A549 (cell line): ENCODE measurements at regions not wholly inside any gene's neighbourhood (a gene's known extent, or its start where the extent isn't known, plus 50 kb on each side); places are given as distances from the start of the nearest gene placed in this dataset.

Source experiments
- ATAC-seq, 2 experiments: fragments of 200-7000 bp in 1 of 2; fragments of >200 bp in 1 of 2; cut with Nextera tagmentation in 1 of 2; cut with Tn5 transposase in 1 of 2; 3 replicates each; pipeline versions ENCODE4 v1.8.0 to v1.9.1; 2018 to 2020; ENCODE audit warnings: mild to moderate bottlenecking in 1 of 2, moderate library complexity in 1 of 2
- CTCF ChIA-PET: fragments of 300-600 bp; sonication (Branson Sonifier 250); formaldehyde crosslinking; extraction: SDS; loops from one replicate; lab custom pipeline; 2021; ENCODE audit warnings: antibody characterized with exemption, inconsistent platforms; lab: Yijun Ruan, JAX
- POLR2A ChIA-PET: fragments of 350-600 bp; formaldehyde crosslinking; extraction: SDS; loops from one replicate; lab custom pipeline; 2021; ENCODE audit warnings: antibody characterized with exemption, inconsistent platforms; lab: Yijun Ruan, JAX
- DNase-seq, 2 experiments: peaks; one replicate each; pipeline versions ENCODE4 v3.0.0 to v3.0.0-alpha.2; 2011 to 2016; ENCODE audit warnings: low read depth in 1 of 2, low spot score in 1 of 2
- FAIRE-seq: peaks from 2 replicates; lab custom pipeline; 2011; peaks lifted over from hg19 to GRCh38; lab: Jason Lieb, UNC
- H3K27ac ChIP-seq, 2 experiments: fragments of >200 bp; sonication (Bioruptor Twin); formaldehyde crosslinking; 3 replicates each; pipeline ENCODE4 v1.5.1; 2016 to 2017
- H3K4me1 ChIP-seq: fragments of >200 bp; sonication (Bioruptor Twin); formaldehyde crosslinking; 3 replicates; pipeline ENCODE4 v1.6.1; 2016
- H3K4me2 ChIP-seq: fragments of >200 bp; sonication (Bioruptor Twin); formaldehyde crosslinking; 3 replicates; pipeline ENCODE4 v1.6.1; 2016
- H3K4me3 ChIP-seq: fragments of >200 bp; sonication (Bioruptor Twin); formaldehyde crosslinking; 3 replicates; pipeline ENCODE4 v1.5.1; 2016
- H3K9me3 ChIP-seq: fragments of >200 bp; sonication (Bioruptor Twin); formaldehyde crosslinking; 3 replicates; pipeline ENCODE4 v1.6.1; 2016
- ATOH8 ChIP-seq: fragments of 250-450 bp; sonication (Bioruptor Pico); IDR thresholded peaks from 2 replicates; pipeline ENCODE4 v1.5.0; 2020; ENCODE audit warnings: low read depth, mild to moderate bottlenecking, moderate library complexity
- BHLHE40 ChIP-seq: IDR thresholded peaks from 2 replicates; pipeline ENCODE4 v1.6.1; 2012; ENCODE audit warnings: low read depth, low read length, inconsistent platforms
- CBX8 ChIP-seq: fragments of 200-600 bp; sonication (generic); IDR thresholded peaks from 2 replicates; pipeline ENCODE4 v1.6.1; 2016
- CHD2 ChIP-seq: fragments of 150-350 bp; IDR thresholded peaks from 2 replicates; pipeline ENCODE4 v1.6.1; 2014; ENCODE audit warnings: low read length; ENCODE audit not compliant: partially characterized antibody
- CTCF ChIP-seq: fragments of >200 bp; sonication (Bioruptor Twin); formaldehyde crosslinking; IDR thresholded peaks from 3 replicates; pipeline ENCODE4 v1.5.1; 2016
- EHF ChIP-seq: fragments of 250-450 bp; sonication (Bioruptor Pico); IDR thresholded peaks from 2 replicates; pipeline ENCODE4 v1.5.0; 2020; ENCODE audit warnings: mild to moderate bottlenecking
- EHMT2 ChIP-seq: fragments of 200-600 bp; sonication (generic); IDR thresholded peaks from 2 replicates; pipeline ENCODE4 v1.6.1; 2016; ENCODE audit warnings: antibody characterized with exemption, low read depth, mild to moderate bottlenecking, moderate library complexity
- EP300 ChIP-seq, 2 experiments: fragments of >200 bp; sonication (Bioruptor Twin); formaldehyde crosslinking; IDR thresholded peaks; 2 replicates in 1 of 2; 3 replicates in 1 of 2; pipeline ENCODE4 v1.6.1; 2016 to 2017
- ESRRA ChIP-seq: fragments of 150-350 bp; IDR thresholded peaks from 2 replicates; pipeline ENCODE4 v1.6.1; 2014; ENCODE audit warnings: mild to moderate bottlenecking, low read length, borderline replicate concordance
- FOSB ChIP-seq: fragments of 250-450 bp; sonication (Bioruptor Pico); IDR thresholded peaks from 2 replicates; pipeline ENCODE4 v1.5.0; 2020; ENCODE audit warnings: mild to moderate bottlenecking, moderate library complexity
- FOXS1 ChIP-seq: fragments of 250-450 bp; sonication (Bioruptor Pico); IDR thresholded peaks from 2 replicates; pipeline ENCODE4 v1.5.0; 2020; ENCODE audit warnings: mild to moderate bottlenecking, moderate library complexity
- GATA3 ChIP-seq: IDR thresholded peaks from 2 replicates; pipeline ENCODE4 v1.6.1; 2012; ENCODE audit warnings: borderline replicate concordance
- HES2 ChIP-seq: fragments of >200 bp; sonication (Bioruptor Twin); formaldehyde crosslinking; IDR thresholded peaks from 2 replicates; pipeline ENCODE4 v1.6.1; 2016
- HEYL ChIP-seq: fragments of 250-450 bp; sonication (Bioruptor Pico); IDR thresholded peaks from 2 replicates; pipeline ENCODE4 v1.8.0; 2021; ENCODE audit warnings: mild to moderate bottlenecking, moderate library complexity
- HOXA7 ChIP-seq: fragments of 250-450 bp; sonication (Bioruptor Pico); IDR thresholded peaks from 2 replicates; pipeline ENCODE4 v1.5.0; 2020; ENCODE audit warnings: mild to moderate bottlenecking, moderate library complexity
- HOXB13 ChIP-seq: fragments of 250-450 bp; sonication (Bioruptor Pico); IDR thresholded peaks from 2 replicates; pipeline ENCODE4 v1.5.0; 2020; ENCODE audit warnings: low read depth, mild to moderate bottlenecking, moderate library complexity
- HOXB5 ChIP-seq: fragments of 250-450 bp; sonication (Bioruptor Pico); IDR thresholded peaks from 2 replicates; pipeline ENCODE4 v1.5.0; 2020; ENCODE audit warnings: mild to moderate bottlenecking, moderate library complexity
- JUNB ChIP-seq: fragments of >200 bp; sonication (Bioruptor Twin); formaldehyde crosslinking; IDR thresholded peaks from 2 replicates; pipeline ENCODE4 v1.6.1; 2016
- KDM5A ChIP-seq: fragments of 200-600 bp; sonication (generic); IDR thresholded peaks from 2 replicates; pipeline ENCODE4 v1.6.1; 2016; ENCODE audit warnings: antibody characterized with exemption, mild to moderate bottlenecking
- MAFK ChIP-seq: fragments of 450-650 bp; IDR thresholded peaks from 2 replicates; pipeline ENCODE4 v1.6.1; 2014; ENCODE audit not compliant: partially characterized antibody
- MAX ChIP-seq: IDR thresholded peaks from 2 replicates; pipeline ENCODE4 v1.6.1; 2012
- MAZ ChIP-seq: fragments of 150-350 bp; IDR thresholded peaks from 2 replicates; pipeline ENCODE4 v1.6.1; 2014; ENCODE audit warnings: antibody characterized with exemption, low read depth, low read length, borderline replicate concordance
- MYC ChIP-seq: IDR thresholded peaks from 2 replicates; pipeline ENCODE4 v1.6.1; 2012; ENCODE audit warnings: mild to moderate bottlenecking, inconsistent platforms, low read length, improper control_type of control experiment, borderline replicate concordance
- NR3C1 ChIP-seq: fragments of >200 bp; sonication (Bioruptor Twin); formaldehyde crosslinking; IDR thresholded peaks from 3 replicates; pipeline ENCODE4 v1.6.1; 2017
- PHF8 ChIP-seq: fragments of 200-600 bp; sonication (generic); IDR thresholded peaks from 2 replicates; pipeline ENCODE4 v1.6.1; 2016; ENCODE audit warnings: low read depth, mild to moderate bottlenecking, antibody characterized with exemption, moderate library complexity, borderline replicate concordance
- POLR2AphosphoS2 ChIP-seq: conservative IDR thresholded peaks from 2 replicates; pipeline ENCODE4 v1.6.1; 2012; ENCODE audit warnings: low read length, improper control_type of control experiment, inconsistent platforms
- RAD21 ChIP-seq, 2 experiments: fragments of >200 bp in 1 of 2; sonication (Bioruptor Twin) in 1 of 2; formaldehyde crosslinking in 1 of 2; IDR thresholded peaks in 1 of 2; conservative IDR thresholded peaks in 1 of 2; 2 replicates in 1 of 2; 3 replicates in 1 of 2; pipeline ENCODE4 v1.6.1; 2012 to 2018; ENCODE audit warnings: inconsistent platforms in 1 of 2
- RCOR1 ChIP-seq: fragments of 150-350 bp; IDR thresholded peaks from 2 replicates; pipeline ENCODE4 v1.6.1; 2014; ENCODE audit warnings: antibody characterized with exemption, low read length, low read depth
- ZFP36 ChIP-seq: fragments of 450-650 bp; IDR thresholded peaks from 2 replicates; pipeline ENCODE4 v1.6.1; 2014; ENCODE audit warnings: borderline replicate concordance; ENCODE audit not compliant: partially characterized antibody
- ZSCAN20 ChIP-seq: fragments of 250-450 bp; sonication (Bioruptor Pico); IDR thresholded peaks from 2 replicates; pipeline ENCODE4 v1.8.0; 2022; ENCODE audit warnings: mild to moderate bottlenecking, moderate library complexity
- WGBS: methylation state at CpG from one replicate; pipeline ENCODE4 v1.1.6; 2017; ENCODE audit errors: missing lambda C conversion rate; 5-methylcytosine and 5-hydroxymethylcytosine counted together

- Histone ChIP-seq H3K27ac (no peak overlapping the region), H3K9me3 (no peaks in the 10 kb centered on the region), H3K4me1 (no peaks in the 10 kb centered on the region), H3K4me3 (no peak overlapping the region)
- FAIRE-seq (no peak), ATAC-seq (no peak), DNase-seq (no peak)
- 13% methylated on average over 3 of the region's 3 CpGs for WGBS
- POLR2A ChIA-PET, result no interaction called here
- CTCF ChIA-PET, result no interaction called here
- TF ChIP-seq NR3C1 (no peak), RAD21 (conservative IDR thresholded peaks at IDR 0.05 in 1 of 2, IDR thresholded peaks at IDR 0.05 in 1 of 2) (no peak)
- TF ChIP-seq, all 56 proteins: peak for 0
- H3K4me2 ChIP-seq, result no peak overlapping the region
Observed at GRCh38 chr2:198762441-198762840, 695.3 kb downstream of the SATB2 start.

- WGBS, result 8% methylated on average over 3 of the region's 3 CpGs
Observed at GRCh38 chr2:198757069-198757468, 700.7 kb downstream of the SATB2 start.

GRCh38 chr2:198756166-198756565 lies 701.6 kb downstream of the SATB2 start:
- ChIA-PET CTCF (no interaction called here), POLR2A (no interaction called here)
- no peak overlapping the region for H3K4me2 ChIP-seq
- FAIRE-seq (no peak), ATAC-seq (no peak), DNase-seq (no peak)
- no peaks in the 10 kb centered on the region for H3K4me1 ChIP-seq
- WGBS, result 2% methylated on average over 3 of the region's 3 CpGs
- H3K4me3 ChIP-seq, result no peak overlapping the region
- no peak overlapping the region for H3K27ac ChIP-seq
- TF ChIP-seq FOSB, result no peak
- TF ChIP-seq PHF8, result no peak
- no peak for TF ChIP-seq HEYL
- no peak for TF ChIP-seq ZFP36
- no peak for TF ChIP-seq KDM5A
- TF ChIP-seq MAFK, result no peak
- no peak for TF ChIP-seq ESRRA
- TF ChIP-seq HOXB13 (CRISPR knock-in tag), result no peak
- TF ChIP-seq GATA3, result no peak
- no peak for TF ChIP-seq MAZ
- TF ChIP-seq RAD21 (conservative IDR thresholded peaks at IDR 0.05 in 1 of 2, IDR thresholded peaks at IDR 0.05 in 1 of 2), result no peak
- no peak for TF ChIP-seq CBX8
- TF ChIP-seq ZSCAN20, result no peak
- TF ChIP-seq RCOR1, result no peak
- TF ChIP-seq EHMT2, result no peak
- no peaks in the 10 kb centered on the region for H3K9me3 ChIP-seq

More at GRCh38 chr2:198757069-198757468, 700.7 kb downstream of the SATB2 start:
- DNase-seq (no peak), FAIRE-seq (no peak), ATAC-seq (no peak)
- Histone ChIP-seq H3K9me3 (no peaks in the 10 kb centered on the region), H3K4me3 (no peak overlapping the region), H3K4me1 (no peaks in the 10 kb centered on the region), H3K27ac (no peak overlapping the region), H3K4me2 (no peak overlapping the region)
- POLR2A ChIA-PET, result no interaction called here
- CTCF ChIA-PET, result no interaction called here
- TF ChIP-seq ESRRA (no peak), MAX (no peak), FOXS1 (CRISPR knock-in tag) (no peak), JUNB (no peak), EP300 (IDR thresholded peaks at IDR 0.05) (no peak), POLR2AphosphoS2 (no peak), HOXB13 (CRISPR knock-in tag) (no peak), HES2 (no peak), MYC (no peak), GATA3 (no peak)

- Histone ChIP-seq H3K4me2 (no peak overlapping the region), H3K4me1 (no peaks in the 10 kb centered on the region), H3K4me3 (no peak overlapping the region), H3K27ac (no peak overlapping the region), H3K9me3 (no peaks in the 10 kb centered on the region)
- ATAC-seq (no peak), FAIRE-seq (no peak), DNase-seq (no peak)
- ChIA-PET POLR2A (no interaction called here), CTCF (no interaction called here)
- 3% methylated on average over 3 of the region's 3 CpGs for WGBS
- TF ChIP-seq HOXA7 (CRISPR knock-in tag) (no peak), CHD2 (no peak), MAFK (no peak), MYC (no peak), EHMT2 (no peak), HOXB13 (CRISPR knock-in tag) (no peak), EHF (no peak), ATOH8 (no peak), BHLHE40 (no peak), CTCF (no peak), HOXB5 (no peak)
Observed at GRCh38 chr2:198753101-198753500, 704.6 kb downstream of the SATB2 start.
